Frontal cortex (tissue), 3 donors: ENCODE measurements at regions not wholly inside any gene's neighbourhood (a gene's known extent, or its start where the extent isn't known, plus 50 kb on each side); places are given as distances from the start of the nearest gene placed in this dataset.

Source experiments
- DNase-seq, 2 donors: peaks; one replicate each; pipeline ENCODE4 v3.0.0; 2012; ENCODE audit warnings: low spot score in 2 of 2
- FAIRE-seq: peaks from 2 replicates; lab custom pipeline; 2012; peaks lifted over from hg19 to GRCh38; lab: Jason Lieb, UNC
- donor health status: control.
- donor health status: control.
- donor health status: control.

DNA sequence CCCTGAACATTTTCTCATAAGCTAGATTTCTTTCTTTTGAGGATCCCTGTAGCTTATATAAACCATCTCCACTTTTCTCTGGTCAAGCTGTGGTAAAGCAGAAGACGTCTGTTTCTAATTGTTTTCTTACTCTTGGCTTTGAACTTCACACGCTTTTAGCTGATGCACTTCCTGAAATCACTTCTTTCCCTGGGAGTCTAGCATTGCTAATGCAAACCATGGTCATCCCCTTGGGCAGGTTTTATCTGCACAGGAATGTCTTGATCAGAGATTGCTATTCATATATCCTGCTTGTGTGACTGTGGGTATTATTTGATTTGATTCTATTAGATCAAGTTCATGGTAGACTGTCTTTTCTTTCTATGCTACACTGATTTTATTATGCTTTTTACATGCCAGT lies 199.2 kb upstream of the POU2AF2 start:
- FAIRE-seq (no peak), DNase-seq (no peak)

DNA sequence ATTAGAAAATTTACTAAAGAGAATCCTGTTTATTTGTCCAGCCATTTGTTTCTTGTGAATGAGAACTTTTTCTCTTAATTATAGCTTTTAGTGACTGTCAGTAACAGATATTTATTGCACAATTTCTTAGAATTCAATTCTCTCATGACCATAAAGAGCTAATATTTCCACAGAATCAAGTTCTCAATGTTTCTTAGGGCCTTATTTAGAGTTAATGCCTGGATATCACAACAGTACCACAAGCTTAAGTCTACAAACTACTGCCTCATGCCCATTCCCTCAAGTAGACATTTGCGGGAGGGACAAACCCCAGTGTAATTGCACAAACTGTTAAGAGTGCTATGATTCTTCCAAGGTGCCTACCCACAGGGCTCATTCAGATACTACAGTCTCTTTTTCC lies 199.7 kb upstream of the POU2AF2 start:
- FAIRE-seq: no peak

DNA sequence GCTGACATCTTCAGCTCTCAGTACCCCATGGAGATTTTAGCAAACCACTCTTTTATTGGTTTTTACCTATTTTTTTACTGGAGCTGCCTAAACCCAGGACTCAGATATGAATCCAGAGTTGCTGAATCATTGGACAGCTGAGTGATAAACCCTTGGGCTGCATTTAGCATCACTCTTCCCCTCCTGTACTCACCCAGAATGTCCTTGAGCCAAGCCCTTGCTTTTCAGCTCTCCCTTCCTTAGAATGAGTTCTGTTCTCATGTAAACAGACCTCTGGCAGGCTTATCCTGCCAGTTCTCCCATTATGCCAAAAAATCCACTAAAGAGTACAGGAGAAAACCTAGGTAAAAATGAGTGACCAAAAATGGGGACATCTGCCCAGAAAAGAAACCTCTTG lies 200.1 kb upstream of the POU2AF2 start:
- DNase-seq: no peak
- no peak for FAIRE-seq

More for the DNA sequence above, 199.7 kb upstream of the POU2AF2 start:
- DNase-seq: no peak

DNA sequence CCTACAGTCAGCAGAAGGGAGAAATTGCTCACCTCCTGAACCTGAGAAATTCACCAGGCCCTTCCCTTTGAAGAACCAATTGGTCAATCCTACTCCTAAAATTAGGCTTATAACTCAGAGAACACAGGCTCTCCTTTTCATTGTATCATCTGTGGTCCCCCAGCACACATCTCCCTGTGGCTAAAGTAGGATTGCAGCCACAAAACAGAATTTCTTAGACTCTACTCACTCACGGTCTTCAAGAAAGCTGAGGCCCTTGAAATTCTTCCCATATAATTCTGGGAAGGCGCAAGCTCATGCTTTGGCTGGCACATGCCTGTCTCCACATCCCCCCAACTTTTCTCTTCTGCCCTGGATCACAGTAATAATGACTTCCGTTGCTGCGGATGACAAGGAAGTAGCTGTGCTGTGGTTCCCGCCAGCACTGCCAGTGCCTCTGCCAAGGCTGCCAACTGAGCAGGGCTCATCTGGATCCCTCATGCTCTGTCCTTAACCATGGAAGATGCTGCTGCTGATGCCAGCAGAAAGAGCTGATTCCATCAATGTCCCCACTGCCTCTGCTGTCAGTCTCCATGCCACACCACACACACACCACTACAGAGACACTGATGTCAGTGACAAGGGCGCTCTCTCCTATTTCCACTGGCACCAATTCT lies 200.6 kb upstream of the POU2AF2 start:
- no peak for DNase-seq
- no peak for FAIRE-seq

GRCh38 chr11:111039982-111040381 lies 205.5 kb upstream of the POU2AF2 start:
- DNase-seq (no peak), FAIRE-seq (no peak)

DNA sequence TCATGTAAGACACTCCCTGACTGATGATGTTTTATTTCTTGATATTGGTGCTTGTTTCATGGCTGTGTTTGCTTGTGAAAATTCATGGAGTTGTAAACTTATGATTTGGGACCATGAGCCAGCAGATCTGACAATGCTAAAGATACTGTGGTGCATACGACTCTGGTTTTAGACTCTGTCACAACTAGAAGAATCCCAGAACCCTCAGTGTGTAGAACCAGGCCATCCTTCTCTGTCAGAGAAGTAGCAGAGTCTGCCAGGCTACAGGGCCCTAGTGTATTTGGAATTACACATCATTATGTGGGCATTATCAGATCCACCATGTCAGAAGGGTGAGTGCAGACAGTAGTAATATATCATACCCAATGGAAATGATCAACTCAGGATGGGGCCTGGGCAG lies 209.8 kb upstream of the POU2AF2 start:
- FAIRE-seq (no peak), DNase-seq (no peak)

- DNase-seq: no peak
- no peak for FAIRE-seq
Measured at GRCh38 chr11:111026241-111026640, 219.3 kb upstream of the POU2AF2 start.

DNA sequence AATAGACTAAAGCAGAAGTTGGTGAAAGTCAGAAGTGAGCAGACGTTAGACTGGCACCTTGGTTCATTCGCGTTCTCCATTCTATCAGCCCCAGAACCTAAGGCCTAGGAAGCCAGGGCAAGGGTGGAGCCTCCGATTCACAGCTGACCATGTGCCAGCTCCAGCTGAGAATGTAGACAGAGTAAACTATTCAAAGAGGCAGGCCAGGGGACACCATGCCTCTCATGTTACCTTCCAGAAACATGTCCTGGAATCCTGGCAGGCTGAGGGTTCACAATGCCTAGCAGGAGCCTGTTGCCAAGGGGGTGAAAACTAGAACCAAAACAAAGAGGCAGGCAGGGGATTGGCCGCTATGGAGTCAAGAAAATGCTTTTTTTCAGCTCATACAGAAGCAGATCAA lies 224.4 kb upstream of the POU2AF2 start:
- DNase-seq (no peak), FAIRE-seq (no peak)

GRCh38 chr11:111019871-111020670 lies 225.5 kb upstream of the POU2AF2 start:
- FAIRE-seq (no peak), DNase-seq (no peak)

DNA sequence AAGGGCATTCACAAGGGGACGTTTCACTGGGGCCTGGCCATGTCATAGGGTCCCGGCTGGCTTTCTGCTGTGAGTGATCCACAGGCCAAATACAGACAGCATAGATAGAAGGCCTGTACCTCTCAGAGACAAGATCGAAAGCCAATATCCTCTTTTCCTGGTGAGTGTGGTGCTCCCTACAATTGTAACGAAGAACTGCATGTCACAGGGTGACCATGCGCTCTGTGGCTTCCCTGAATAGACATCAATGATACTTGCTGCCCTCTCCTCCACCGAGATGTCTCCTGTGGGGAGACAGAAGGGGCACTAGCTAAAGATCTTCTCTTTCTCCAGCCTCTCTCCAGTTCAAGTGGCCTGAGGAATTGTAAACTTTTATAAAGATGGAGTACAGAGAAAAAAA lies 226.1 kb upstream of the POU2AF2 start:
- DNase-seq (no peak), FAIRE-seq (no peak)

DNA sequence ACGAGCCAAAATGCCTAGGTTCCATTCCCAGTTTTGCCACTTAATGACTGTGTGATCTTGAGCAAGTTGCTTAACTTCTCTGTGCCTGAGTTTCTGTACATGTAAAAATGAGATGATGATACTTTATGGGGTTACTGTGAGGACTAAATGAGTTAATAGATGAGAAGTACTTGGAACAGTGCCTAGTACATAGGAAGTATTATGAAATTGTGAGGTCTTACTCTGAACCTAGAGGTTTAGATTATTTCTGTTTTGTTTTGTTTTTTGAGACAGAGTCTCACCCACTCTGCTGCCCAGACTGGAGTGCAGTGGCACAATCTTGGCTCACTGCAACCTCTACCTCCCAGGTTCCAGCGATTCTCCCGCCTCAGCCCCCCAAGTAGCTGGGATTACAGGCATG lies 227.0 kb upstream of the POU2AF2 start:
- DNase-seq (no peak), FAIRE-seq (no peak)

DNA sequence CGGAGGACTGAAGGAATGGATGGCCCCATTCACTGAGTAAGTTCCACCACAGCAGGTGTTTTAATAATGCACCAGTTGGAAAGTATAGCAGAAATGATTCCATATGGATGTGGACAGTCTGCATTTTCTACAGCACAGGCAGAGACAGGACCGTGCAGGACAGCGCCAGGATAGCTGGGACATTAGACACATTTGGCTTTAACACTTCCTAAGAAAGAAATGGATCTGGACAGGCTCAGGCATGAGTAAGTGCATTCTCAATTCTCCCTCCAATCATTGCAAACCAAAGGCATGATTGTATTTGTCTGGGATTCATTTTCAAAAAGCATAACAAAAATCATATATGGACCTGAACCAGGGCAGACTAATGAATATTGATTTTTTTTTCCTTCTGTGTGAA lies 233.0 kb upstream of the POU2AF2 start:
- FAIRE-seq: no peak
- DNase-seq: no peak

DNA sequence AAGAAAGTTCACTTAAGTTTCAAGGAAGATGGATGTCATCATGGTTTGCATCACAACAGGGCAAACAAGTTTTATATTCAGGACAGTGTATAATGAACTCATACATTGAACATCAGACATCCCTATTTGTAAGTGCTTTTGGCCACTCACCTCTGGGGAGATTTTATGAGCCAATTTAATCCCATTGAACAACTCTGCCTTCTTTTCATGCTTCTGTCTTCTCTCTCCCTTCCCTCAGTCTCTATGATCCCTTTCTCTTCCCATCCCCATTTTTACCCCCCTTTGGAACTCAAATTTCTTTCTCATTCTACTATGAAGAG lies 234.3 kb upstream of the POU2AF2 start:
- DNase-seq: no peak
- FAIRE-seq: no peak

DNA sequence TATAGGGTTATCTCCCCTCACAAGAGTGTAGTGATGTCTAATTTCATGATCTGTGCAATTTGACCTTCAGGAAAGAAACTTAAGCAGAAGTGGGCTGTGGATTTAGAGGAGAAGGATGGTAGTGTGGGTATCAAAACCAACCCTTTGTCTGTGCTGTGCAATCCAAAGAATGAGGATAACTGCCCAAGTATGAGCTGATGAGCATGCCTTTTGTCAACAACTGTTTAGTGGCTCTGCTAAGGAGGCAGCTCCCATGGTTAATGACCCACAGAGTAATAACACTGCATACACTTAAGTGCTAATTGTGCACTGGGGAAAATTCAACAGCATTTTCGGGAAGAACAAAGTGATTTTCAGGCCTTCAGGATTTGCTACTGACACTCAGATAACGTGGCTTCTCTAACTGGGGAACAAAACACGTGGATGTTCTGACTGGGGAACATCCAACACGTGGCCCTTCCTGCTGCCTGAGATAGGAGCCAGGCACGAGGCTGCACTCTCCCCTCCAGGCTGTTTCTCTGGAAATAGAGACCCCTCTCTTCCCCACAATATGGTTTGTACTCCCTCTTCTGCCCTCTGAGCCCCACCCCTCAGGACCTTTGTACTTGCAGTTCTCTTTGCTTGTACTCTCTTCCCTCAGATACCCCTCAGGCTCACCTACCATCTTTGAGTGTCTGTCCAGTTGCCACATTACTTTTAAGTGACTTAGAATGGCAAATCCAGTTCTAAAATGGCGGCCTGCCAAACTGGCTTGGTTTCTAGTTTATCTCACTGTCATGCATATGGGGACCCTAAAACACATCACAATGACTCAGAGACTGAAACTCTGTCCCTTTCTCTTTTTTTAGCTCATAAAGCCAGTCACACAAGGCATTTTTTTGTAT lies 234.9 kb upstream of the POU2AF2 start:
- FAIRE-seq (no peak), DNase-seq (no peak)

DNA sequence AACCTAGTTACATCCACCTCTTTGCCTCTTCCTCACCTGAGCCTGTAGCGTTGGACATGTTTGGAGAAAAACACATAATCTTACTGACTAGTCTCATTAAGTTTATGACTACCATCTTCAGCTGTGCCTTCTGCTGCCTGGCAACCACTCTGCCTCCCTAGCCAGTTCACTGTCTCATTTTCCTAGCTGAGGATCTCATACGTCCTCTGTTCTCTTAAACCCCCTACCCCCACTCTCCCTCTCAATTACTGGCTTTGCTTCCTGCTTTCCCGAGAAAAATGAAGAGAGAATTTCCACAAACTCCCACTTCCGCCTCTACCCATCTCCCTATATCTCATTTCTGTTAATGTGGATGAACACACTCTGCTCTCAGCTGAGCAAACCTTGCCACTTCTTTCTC lies 239.3 kb upstream of the POU2AF2 start:
- FAIRE-seq: no peak
- no peak for DNase-seq

DNA sequence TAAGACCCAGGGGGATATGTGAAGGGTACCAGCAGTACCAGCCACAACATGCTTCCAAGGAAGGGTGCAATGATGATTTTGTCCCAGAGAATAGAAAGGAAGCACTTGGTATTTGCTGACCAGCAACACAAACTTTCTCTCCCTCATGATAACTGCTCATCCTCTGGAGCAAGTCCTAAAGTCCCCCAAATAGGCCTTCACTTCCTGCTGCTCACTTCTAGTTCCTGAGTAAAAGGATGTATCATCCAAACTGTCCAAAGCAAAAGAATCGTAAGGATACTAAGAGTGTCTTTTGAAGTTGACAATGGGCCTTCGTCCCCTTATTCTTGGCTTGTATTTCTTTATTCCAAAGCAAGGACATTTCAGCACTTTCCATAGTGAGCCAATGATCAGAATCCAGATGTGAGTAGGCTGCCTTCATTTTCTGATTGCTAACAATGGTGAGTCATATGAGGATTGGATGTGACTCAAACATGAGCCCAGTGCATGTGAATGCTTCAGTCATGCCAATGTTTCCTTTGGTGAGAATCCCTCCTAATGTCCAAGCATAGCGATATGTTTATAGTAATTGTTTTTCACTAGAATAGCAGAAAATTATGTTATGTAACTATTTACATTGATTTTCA lies 243.4 kb upstream of the POU2AF2 start:
- DNase-seq (no peak), FAIRE-seq (no peak)

DNA sequence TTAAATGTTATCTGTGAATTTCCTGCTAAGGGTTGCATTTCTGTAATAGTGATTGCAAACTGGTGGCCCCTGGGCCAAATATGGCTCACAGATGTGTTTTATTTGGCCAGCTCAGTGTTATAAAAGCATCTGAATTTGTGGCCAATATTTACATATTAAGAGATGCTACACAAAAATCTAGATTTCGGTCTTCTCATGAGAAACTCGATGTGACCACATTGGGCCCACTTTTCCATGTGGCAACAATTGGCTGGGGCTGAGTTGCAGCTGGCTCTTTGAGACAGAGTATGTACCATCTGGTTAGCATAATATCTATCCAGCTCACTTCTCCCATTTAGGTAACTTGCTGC lies 244.5 kb upstream of the POU2AF2 start:
- FAIRE-seq: no peak
- no peak for DNase-seq

- no peak for FAIRE-seq
- DNase-seq: no peak
Measured at GRCh38 chr11:111000400-111001080, 245.0 kb upstream of the POU2AF2 start.

- DNase-seq: no peak
- no peak for FAIRE-seq
Measured at GRCh38 chr11:110992481-110992880, 253.0 kb upstream of the POU2AF2 start.
